ENCODE measurements at regions not wholly inside any gene's neighbourhood (a gene's known extent, or its start where the extent isn't known, plus 50 kb on each side); places are given as distances from the start of the nearest gene placed in this dataset.
"Not testable (repeated sequence)": the region's sequence is repeated elsewhere in the genome, so short reads cannot be mapped to it uniquely, and the experiment has no call there.

DNA sequence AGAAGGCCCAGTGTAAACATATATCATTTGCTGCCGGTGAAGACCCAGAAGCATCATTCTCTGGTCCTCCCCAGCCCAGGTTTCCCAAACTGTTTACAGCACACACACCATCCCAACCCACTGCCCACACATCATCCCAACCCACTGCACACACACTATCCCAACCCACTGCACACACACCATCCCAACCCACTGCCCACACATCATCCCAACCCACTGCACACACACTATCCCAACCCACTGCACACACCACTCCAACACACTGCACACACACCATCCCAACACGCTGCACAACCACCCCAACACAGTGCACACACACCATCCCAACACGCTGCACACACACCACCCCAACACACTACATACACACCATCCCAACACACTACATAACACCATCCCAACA is 608.4 kb downstream of the ACTL7B start:
- not testable (repeated sequence) for H3K4me3 Mint-ChIP-seq; H3K4me3 ChIP-seq; H3K9me2 ChIP-seq (ENCODE audit: insufficient read depth); DNase-seq (ENCODE audit: low spot score); H3K36me3 ChIP-seq (ENCODE audit: insufficient read depth); H3K27ac Mint-ChIP-seq; H3K27ac ChIP-seq (ENCODE audit: low read depth); H3K4me1 Mint-ChIP-seq; H3K9me3 Mint-ChIP-seq; ATAC-seq; H3K4me1 ChIP-seq (ENCODE audit: insufficient read depth); H3K36me3 Mint-ChIP-seq (ENCODE audit: low read depth); H4K20me1 ChIP-seq (replicated peaks; ENCODE audit: insufficient read depth); H3F3A ChIP-seq (replicated peaks; ENCODE audit: low read depth); H2AFZ ChIP-seq; H3K27me3 Mint-ChIP-seq (ENCODE audit: insufficient read depth, low read depth, poor library complexity); H3K27me3 ChIP-seq (ENCODE audit: insufficient read depth); H3K4me2 ChIP-seq; H3K79me2 ChIP-seq (replicated peaks; ENCODE audit: insufficient read depth)

DNA sequence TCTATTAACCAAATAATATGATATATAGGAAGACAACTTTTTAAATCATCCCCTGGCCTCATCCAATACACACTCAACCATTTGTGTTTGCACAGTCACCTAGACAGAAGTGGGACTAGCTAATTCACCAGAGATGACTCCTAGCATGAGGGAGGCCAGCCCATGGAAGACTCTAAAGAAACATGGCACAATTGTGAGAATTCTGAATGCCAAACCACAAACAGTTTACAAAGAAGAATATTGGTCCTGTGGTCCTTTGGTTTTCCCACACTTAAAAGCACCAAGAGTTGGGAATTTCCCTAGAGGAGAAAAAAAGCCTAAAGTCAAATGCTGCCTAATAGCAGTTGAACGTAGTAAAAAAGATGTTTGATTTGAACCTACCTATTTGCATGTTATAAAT is 609.9 kb downstream of the ACTL7B start:
- no peak for TF ChIP-seq STAT1 (IDR thresholded peaks at IDR 0.05; ENCODE audit: unreplicated experiment)
- Mint-ChIP-seq H3K4me1 (peaks cover 3% of the 10 kb centered on the region; the same call in 2 of the 3 replicates), H3K27ac (no peak overlapping the region), H3K27me3 (ENCODE audit: insufficient read depth, low read depth, poor library complexity) (no peaks in the 10 kb centered on the region), H3K4me3 (no peak overlapping the region), H3K36me3 (ENCODE audit: low read depth) (no peaks in the 10 kb centered on the region), H3K9me3 (no peaks in the 10 kb centered on the region)
- Histone ChIP-seq H3K79me2 (replicated peaks; ENCODE audit: insufficient read depth) (no peaks in the 10 kb centered on the region), H2AFZ (no peak overlapping the region), H3K4me3 (no peak overlapping the region), H3K27ac (ENCODE audit: low read depth) (no peak overlapping the region), H4K20me1 (replicated peaks; ENCODE audit: insufficient read depth) (no peaks in the 10 kb centered on the region), H3K27me3 (ENCODE audit: insufficient read depth) (no peaks in the 10 kb centered on the region), H3K4me2 (no peak overlapping the region), H3K36me3 (ENCODE audit: insufficient read depth) (no peaks in the 10 kb centered on the region), H3K9me2 (ENCODE audit: insufficient read depth) (peaks cover 4% of the 10 kb centered on the region; the same call in 1 of the 2 replicates), H3F3A (replicated peaks; ENCODE audit: low read depth) (no peaks in the 10 kb centered on the region), H3K4me1 (ENCODE audit: insufficient read depth) (no peaks in the 10 kb centered on the region)
- no peak for DNase-seq (ENCODE audit: low spot score)
- ATAC-seq, result no peak

DNA sequence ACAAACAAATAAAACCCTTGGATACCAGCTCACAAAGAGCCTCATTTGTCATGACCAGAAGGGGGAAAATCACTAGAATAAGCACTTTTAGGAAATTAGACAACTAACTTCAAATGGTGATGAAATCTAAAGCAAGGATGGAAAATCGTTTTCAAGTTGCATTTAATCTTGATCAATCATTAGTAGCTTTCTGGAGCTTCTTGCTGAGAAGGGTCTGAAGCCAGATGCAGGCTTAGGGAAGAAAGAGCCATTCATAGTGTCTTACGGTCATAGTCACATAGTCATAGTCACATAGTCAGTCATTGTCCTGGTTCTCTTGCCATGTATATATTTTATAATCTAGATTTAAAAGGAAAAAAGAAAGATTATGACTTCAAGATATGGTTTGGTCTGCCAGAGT is 610.5 kb downstream of the ACTL7B start:
- H3K4me1 Mint-ChIP-seq, result peaks cover 3% of the 10 kb centered on the region; the same call in 2 of the 3 replicates
- Histone ChIP-seq H3K4me3 (no peak overlapping the region), H3K27me3 (ENCODE audit: insufficient read depth) (no peaks in the 10 kb centered on the region), H2AFZ (no peak overlapping the region), H3K9me2 (ENCODE audit: insufficient read depth) (peaks cover 6% of the 10 kb centered on the region; the same call in 1 of the 2 replicates), H3K79me2 (replicated peaks; ENCODE audit: insufficient read depth) (no peaks in the 10 kb centered on the region), H3F3A (replicated peaks; ENCODE audit: low read depth) (no peaks in the 10 kb centered on the region), H3K36me3 (ENCODE audit: insufficient read depth) (no peaks in the 10 kb centered on the region), H3K4me1 (ENCODE audit: insufficient read depth) (no peaks in the 10 kb centered on the region), H3K27ac (ENCODE audit: low read depth) (no peak overlapping the region), H4K20me1 (replicated peaks; ENCODE audit: insufficient read depth) (no peaks in the 10 kb centered on the region), H3K4me2 (no peak overlapping the region)
- no peak for DNase-seq (ENCODE audit: low spot score)
- no peak overlapping the region for H3K27ac Mint-ChIP-seq
- no peak for ATAC-seq
- H3K27me3 Mint-ChIP-seq (ENCODE audit: insufficient read depth, low read depth, poor library complexity), result no peaks in the 10 kb centered on the region
- no peak overlapping the region for H3K4me3 Mint-ChIP-seq
- no peaks in the 10 kb centered on the region for H3K9me3 Mint-ChIP-seq
- TF ChIP-seq NANOG (IDR thresholded peaks at IDR 0.05; ENCODE audit: borderline replicate concordance), result no peak
- H3K36me3 Mint-ChIP-seq (ENCODE audit: low read depth), result no peaks in the 10 kb centered on the region

DNA sequence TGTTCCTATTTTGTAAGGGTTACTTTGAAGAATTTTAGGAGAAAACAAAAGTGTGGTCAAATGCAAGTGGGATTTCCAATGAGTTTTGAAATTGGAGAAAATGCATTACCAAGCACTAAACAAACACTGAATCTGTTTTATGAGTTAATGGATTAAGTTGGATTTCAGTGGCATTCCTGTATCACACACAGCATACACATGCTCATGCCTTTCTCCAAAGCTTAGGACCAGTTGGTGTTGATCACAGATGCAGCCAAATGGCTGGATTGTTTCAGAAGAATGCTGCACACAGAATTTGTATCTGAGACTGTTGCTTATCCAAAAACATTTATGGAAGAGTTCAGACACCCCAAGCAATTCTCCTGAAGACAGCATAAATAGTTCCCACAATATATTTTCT is 611.1 kb downstream of the ACTL7B start:
- Mint-ChIP-seq H3K27me3 (ENCODE audit: insufficient read depth, low read depth, poor library complexity) (no peaks in the 10 kb centered on the region), H3K4me1 (peaks cover 3% of the 10 kb centered on the region; the same call in 2 of the 3 replicates), H3K27ac (no peak overlapping the region), H3K36me3 (ENCODE audit: low read depth) (no peaks in the 10 kb centered on the region), H3K4me3 (no peak overlapping the region), H3K9me3 (no peaks in the 10 kb centered on the region)
- no peak for DNase-seq (ENCODE audit: low spot score)
- no peaks in the 10 kb centered on the region for H3K4me1 ChIP-seq (ENCODE audit: insufficient read depth)
- no peak overlapping the region for H3K27ac ChIP-seq (ENCODE audit: low read depth)
- no peaks in the 10 kb centered on the region for H3F3A ChIP-seq (replicated peaks; ENCODE audit: low read depth)
- H3K27me3 ChIP-seq (ENCODE audit: insufficient read depth), result no peaks in the 10 kb centered on the region
- no peaks in the 10 kb centered on the region for H4K20me1 ChIP-seq (replicated peaks; ENCODE audit: insufficient read depth)
- no peaks in the 10 kb centered on the region for H3K79me2 ChIP-seq (replicated peaks; ENCODE audit: insufficient read depth)
- no peak for ATAC-seq
- H3K9me2 ChIP-seq (ENCODE audit: insufficient read depth), result peaks cover 6% of the 10 kb centered on the region; the same call in 1 of the 2 replicates
- H2AFZ ChIP-seq, result no peak overlapping the region
- no peaks in the 10 kb centered on the region for H3K36me3 ChIP-seq (ENCODE audit: insufficient read depth)
- H3K4me2 ChIP-seq, result no peak overlapping the region
- H3K4me3 ChIP-seq, result no peak overlapping the region
- TF ChIP-seq POLR2AphosphoS5 (IDR thresholded peaks at IDR 0.05; ENCODE audit: low read depth) (no peak), NANOG (IDR thresholded peaks at IDR 0.05; ENCODE audit: borderline replicate concordance) (no peak), STAT1 (IDR thresholded peaks at IDR 0.05; ENCODE audit: unreplicated experiment) (no peak)
- TF ChIP-seq, protein P1, sequence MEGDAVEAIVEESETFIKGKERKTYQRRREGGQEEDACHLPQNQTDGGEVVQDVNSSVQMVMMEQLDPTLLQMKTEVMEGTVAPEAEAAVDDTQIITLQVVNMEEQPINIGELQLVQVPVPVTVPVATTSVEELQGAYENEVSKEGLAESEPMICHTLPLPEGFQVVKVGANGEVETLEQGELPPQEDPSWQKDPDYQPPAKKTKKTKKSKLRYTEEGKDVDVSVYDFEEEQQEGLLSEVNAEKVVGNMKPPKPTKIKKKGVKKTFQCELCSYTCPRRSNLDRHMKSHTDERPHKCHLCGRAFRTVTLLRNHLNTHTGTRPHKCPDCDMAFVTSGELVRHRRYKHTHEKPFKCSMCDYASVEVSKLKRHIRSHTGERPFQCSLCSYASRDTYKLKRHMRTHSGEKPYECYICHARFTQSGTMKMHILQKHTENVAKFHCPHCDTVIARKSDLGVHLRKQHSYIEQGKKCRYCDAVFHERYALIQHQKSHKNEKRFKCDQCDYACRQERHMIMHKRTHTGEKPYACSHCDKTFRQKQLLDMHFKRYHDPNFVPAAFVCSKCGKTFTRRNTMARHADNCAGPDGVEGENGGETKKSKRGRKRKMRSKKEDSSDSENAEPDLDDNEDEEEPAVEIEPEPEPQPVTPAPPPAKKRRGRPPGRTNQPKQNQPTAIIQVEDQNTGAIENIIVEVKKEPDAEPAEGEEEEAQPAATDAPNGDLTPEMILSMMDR (conservative IDR thresholded peaks at IDR 0.05; ENCODE audit: low read depth in 2 of 2), result no peak
- TF ChIP-seq, protein P2, sequence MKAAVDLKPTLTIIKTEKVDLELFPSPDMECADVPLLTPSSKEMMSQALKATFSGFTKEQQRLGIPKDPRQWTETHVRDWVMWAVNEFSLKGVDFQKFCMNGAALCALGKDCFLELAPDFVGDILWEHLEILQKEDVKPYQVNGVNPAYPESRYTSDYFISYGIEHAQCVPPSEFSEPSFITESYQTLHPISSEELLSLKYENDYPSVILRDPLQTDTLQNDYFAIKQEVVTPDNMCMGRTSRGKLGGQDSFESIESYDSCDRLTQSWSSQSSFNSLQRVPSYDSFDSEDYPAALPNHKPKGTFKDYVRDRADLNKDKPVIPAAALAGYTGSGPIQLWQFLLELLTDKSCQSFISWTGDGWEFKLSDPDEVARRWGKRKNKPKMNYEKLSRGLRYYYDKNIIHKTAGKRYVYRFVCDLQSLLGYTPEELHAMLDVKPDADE (IDR thresholded peaks at IDR 0.05), result no peak

Measured in GM23338 (cell line).